SK-N-SH (cell line): ENCODE measurements at regions not wholly inside any gene's neighbourhood (a gene's known extent, or its start where the extent isn't known, plus 50 kb on each side); places are given as distances from the start of the nearest gene placed in this dataset.

Experiments used
- CHD2 ChIP-seq: fragments of 150-350 bp; IDR thresholded peaks from 2 replicates; pipeline ENCODE4 v1.6.1; 2018; ENCODE audit warnings: low read length; ENCODE audit not compliant: partially characterized antibody
- EP300 ChIP-seq, 2 experiments: IDR thresholded peaks; 2 replicates each; pipeline versions ENCODE4 v1.4.0 to v1.6.1; 2012; ENCODE audit warnings: borderline replicate concordance in 1 of 2, low read depth in 1 of 2, low read length in 1 of 2
- POLR2AphosphoS5 ChIP-seq: IDR thresholded peaks from 2 replicates; pipeline ENCODE4 v1.6.1; 2012; ENCODE audit warnings: low read depth, low read length
- RCOR1 ChIP-seq: fragments of 150-350 bp; IDR thresholded peaks from 2 replicates; pipeline ENCODE4 v1.6.1; 2017; ENCODE audit warnings: antibody characterized with exemption, low read length
- TAF1 ChIP-seq: IDR thresholded peaks from 2 replicates; pipeline ENCODE4 v1.6.1; 2012; ENCODE audit warnings: low read depth, mild to moderate bottlenecking, low read length, moderate library complexity, borderline replicate concordance
- TEAD4 ChIP-seq: IDR thresholded peaks from 2 replicates; pipeline ENCODE4 v1.4.0; 2012; ENCODE audit warnings: mild to moderate bottlenecking, borderline replicate concordance; ENCODE audit not compliant: insufficient read depth
- TF ChIP-seq, protein P1 (sequence below): fragments of 150-350 bp; IDR thresholded peaks from 2 replicates; pipeline ENCODE4 v1.6.1; 2017; ENCODE audit warnings: antibody characterized with exemption, low read length, low read depth, borderline replicate concordance
- TF ChIP-seq, protein P2 (sequence below): fragments of 200-600 bp; sonication (generic); IDR thresholded peaks from 2 replicates; pipeline ENCODE4 v1.6.1; 2017; ENCODE audit warnings: antibody characterized with exemption, mild to moderate bottlenecking, moderate library complexity
- TF ChIP-seq, protein P3 (sequence below): IDR thresholded peaks from 2 replicates; pipeline ENCODE4 v1.4.0; 2012; ENCODE audit warnings: low read depth, borderline replicate concordance
- TF ChIP-seq, protein P4 (sequence below): fragments of 150-350 bp; IDR thresholded peaks from 2 replicates; pipeline ENCODE4 v1.6.1; 2016; ENCODE audit warnings: mild to moderate bottlenecking, low read depth, low read length

DNA sequence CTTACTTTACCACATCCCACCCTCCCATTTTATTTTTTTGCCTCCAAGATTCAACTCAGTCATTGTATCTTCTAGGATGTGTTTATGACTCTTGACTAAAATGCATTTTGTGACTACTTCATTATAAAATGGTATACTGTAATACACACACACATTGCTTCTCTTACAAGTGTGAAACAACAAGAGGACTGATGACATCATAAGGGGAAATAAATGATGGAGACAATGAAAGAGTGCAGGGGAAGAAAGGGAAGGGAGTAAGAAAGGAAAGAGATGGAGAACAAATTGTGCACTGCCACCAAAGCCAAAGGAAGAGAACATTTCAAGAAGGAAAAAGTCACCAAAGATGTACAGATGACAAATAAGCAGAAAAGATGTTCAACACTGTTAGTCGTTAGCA lies 102.6 kb downstream of the CD164 start:
- TF ChIP-seq, protein P1, sequence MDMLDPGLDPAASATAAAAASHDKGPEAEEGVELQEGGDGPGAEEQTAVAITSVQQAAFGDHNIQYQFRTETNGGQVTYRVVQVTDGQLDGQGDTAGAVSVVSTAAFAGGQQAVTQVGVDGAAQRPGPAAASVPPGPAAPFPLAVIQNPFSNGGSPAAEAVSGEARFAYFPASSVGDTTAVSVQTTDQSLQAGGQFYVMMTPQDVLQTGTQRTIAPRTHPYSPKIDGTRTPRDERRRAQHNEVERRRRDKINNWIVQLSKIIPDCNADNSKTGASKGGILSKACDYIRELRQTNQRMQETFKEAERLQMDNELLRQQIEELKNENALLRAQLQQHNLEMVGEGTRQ: no peak
- TF ChIP-seq, protein P2, sequence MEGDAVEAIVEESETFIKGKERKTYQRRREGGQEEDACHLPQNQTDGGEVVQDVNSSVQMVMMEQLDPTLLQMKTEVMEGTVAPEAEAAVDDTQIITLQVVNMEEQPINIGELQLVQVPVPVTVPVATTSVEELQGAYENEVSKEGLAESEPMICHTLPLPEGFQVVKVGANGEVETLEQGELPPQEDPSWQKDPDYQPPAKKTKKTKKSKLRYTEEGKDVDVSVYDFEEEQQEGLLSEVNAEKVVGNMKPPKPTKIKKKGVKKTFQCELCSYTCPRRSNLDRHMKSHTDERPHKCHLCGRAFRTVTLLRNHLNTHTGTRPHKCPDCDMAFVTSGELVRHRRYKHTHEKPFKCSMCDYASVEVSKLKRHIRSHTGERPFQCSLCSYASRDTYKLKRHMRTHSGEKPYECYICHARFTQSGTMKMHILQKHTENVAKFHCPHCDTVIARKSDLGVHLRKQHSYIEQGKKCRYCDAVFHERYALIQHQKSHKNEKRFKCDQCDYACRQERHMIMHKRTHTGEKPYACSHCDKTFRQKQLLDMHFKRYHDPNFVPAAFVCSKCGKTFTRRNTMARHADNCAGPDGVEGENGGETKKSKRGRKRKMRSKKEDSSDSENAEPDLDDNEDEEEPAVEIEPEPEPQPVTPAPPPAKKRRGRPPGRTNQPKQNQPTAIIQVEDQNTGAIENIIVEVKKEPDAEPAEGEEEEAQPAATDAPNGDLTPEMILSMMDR: no peak
- TF ChIP-seq POLR2AphosphoS5 (no peak), RCOR1 (no peak), TAF1 (no peak), EP300 (IDR thresholded peaks at IDR 0.05; ENCODE audit: borderline replicate concordance in 1 of 2, low read depth in 1 of 2, low read length in 1 of 2) (no peak), CHD2 (no peak), TEAD4 (no peak)
- TF ChIP-seq, protein P3, sequence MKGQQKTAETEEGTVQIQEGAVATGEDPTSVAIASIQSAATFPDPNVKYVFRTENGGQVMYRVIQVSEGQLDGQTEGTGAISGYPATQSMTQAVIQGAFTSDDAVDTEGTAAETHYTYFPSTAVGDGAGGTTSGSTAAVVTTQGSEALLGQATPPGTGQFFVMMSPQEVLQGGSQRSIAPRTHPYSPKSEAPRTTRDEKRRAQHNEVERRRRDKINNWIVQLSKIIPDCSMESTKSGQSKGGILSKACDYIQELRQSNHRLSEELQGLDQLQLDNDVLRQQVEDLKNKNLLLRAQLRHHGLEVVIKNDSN: no peak
- TF ChIP-seq, protein P4, sequence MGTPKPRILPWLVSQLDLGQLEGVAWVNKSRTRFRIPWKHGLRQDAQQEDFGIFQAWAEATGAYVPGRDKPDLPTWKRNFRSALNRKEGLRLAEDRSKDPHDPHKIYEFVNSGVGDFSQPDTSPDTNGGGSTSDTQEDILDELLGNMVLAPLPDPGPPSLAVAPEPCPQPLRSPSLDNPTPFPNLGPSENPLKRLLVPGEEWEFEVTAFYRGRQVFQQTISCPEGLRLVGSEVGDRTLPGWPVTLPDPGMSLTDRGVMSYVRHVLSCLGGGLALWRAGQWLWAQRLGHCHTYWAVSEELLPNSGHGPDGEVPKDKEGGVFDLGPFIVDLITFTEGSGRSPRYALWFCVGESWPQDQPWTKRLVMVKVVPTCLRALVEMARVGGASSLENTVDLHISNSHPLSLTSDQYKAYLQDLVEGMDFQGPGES: no peak
